HFF-Myc (cell line): ENCODE measurements at regions not wholly inside any gene's neighbourhood (a gene's known extent, or its start where the extent isn't known, plus 50 kb on each side); places are given as distances from the start of the nearest gene placed in this dataset.
"Not testable (repeated sequence)": the region's sequence is repeated elsewhere in the genome, so short reads cannot be mapped to it uniquely, and the experiment has no call there.

Experiments used
- DNase-seq: peaks from one replicate; pipeline ENCODE4 v3.0.0-alpha.2; 2011; ENCODE audit warnings: low read depth; ENCODE audit errors: extremely low read depth
- H3K4me3 ChIP-seq: replicated peaks from 2 replicates; pipeline ENCODE4 v1.5.1; 2011; ENCODE audit warnings: low read depth, mild to moderate bottlenecking, control low read depth, low read length
- CTCF ChIP-seq: IDR thresholded peaks from 2 replicates; pipeline ENCODE4 v1.5.1; 2012; ENCODE audit warnings: mild to moderate bottlenecking, low read depth, low read length, control low read depth; ENCODE audit errors: missing control alignments

- TF ChIP-seq CTCF, result no peak
- no peak for DNase-seq
- no peak overlapping the region for H3K4me3 ChIP-seq
These were observed 78.4 kb downstream of the KATNIP start for GRCh38 chr16:27628241-27628942.

GRCh38 chr16:27628943-27629462 lies 79.1 kb downstream of the KATNIP start:
- DNase-seq, H3K4me3 ChIP-seq: not testable (repeated sequence)

GRCh38 chr16:27632216-27632615 lies 82.3 kb downstream of the KATNIP start:
- H3K4me3 ChIP-seq, result no peak overlapping the region
- DNase-seq, result no peak
- TF ChIP-seq CTCF, result no peak

- H3K4me3 ChIP-seq, result no peak overlapping the region
- no peak for TF ChIP-seq CTCF
- no peak for DNase-seq
These were observed 83.3 kb downstream of the KATNIP start for GRCh38 chr16:27633221-27633620.

- TF ChIP-seq CTCF, result no peak
- no peak for DNase-seq
- H3K4me3 ChIP-seq, result no peak overlapping the region
These were observed 83.8 kb downstream of the KATNIP start for GRCh38 chr16:27633721-27634120.

GRCh38 chr16:27634779-27635178 lies 84.8 kb downstream of the KATNIP start:
- no peak for DNase-seq
- TF ChIP-seq CTCF, result no peak
- no peak overlapping the region for H3K4me3 ChIP-seq

- no peak for DNase-seq
- no peak overlapping the region for H3K4me3 ChIP-seq
- TF ChIP-seq CTCF, result no peak
These were observed 86.7 kb downstream of the KATNIP start for GRCh38 chr16:27636453-27637240.
